ENCODE measurements at regions not wholly inside any gene's neighbourhood (a gene's known extent, or its start where the extent isn't known, plus 50 kb on each side); places are given as distances from the start of the nearest gene placed in this dataset.

DNA sequence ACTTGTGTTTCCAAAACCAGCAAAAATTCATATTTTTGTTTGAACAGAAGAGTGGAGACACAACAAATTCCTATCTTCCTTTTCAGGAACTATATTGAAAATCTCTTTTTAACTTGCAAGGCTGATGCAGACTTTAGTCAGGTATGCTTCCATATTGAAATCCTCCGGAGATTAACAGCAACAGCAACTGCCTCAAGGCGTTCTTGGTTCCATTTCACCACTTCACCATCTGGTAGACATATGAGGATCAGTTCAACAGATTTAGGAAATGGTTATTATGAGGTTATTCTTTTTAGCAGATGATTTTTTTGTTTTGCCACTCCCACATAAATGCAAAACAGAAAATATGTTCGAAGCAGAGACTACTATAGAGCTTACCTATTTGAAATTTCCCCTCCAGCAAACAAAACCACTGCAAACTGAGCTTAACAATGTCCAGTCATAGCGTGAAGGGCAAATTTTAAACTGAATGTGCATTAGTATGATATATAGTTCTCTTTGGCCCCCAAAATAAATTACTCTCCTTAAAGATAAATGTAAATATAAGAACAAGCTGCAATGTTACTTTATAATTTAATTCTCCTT, 520.5 kb upstream of the ADGRB3 start:
- DNase-seq (no peak), ATAC-seq (no peak)
- Histone ChIP-seq H3K4me1 (no peaks in the 10 kb centered on the region), H3K9me3 (no peaks in the 10 kb centered on the region), H3K36me3 (ENCODE audit: insufficient read depth in 1 of 2, low read depth in 1 of 2) (no peaks in the 10 kb centered on the region), H3K4me3 (no peak overlapping the region), H3K27me3 (ENCODE audit: insufficient read depth in 3 of 3, low read length in 2 of 3) (no peaks in the 10 kb centered on the region), H3K27ac (no peak overlapping the region)
- WGBS, 3 donors = 70 to 74% (median 71%) methylated on average over 4 of the region's 4 CpGs
- TF ChIP-seq, protein P1, sequence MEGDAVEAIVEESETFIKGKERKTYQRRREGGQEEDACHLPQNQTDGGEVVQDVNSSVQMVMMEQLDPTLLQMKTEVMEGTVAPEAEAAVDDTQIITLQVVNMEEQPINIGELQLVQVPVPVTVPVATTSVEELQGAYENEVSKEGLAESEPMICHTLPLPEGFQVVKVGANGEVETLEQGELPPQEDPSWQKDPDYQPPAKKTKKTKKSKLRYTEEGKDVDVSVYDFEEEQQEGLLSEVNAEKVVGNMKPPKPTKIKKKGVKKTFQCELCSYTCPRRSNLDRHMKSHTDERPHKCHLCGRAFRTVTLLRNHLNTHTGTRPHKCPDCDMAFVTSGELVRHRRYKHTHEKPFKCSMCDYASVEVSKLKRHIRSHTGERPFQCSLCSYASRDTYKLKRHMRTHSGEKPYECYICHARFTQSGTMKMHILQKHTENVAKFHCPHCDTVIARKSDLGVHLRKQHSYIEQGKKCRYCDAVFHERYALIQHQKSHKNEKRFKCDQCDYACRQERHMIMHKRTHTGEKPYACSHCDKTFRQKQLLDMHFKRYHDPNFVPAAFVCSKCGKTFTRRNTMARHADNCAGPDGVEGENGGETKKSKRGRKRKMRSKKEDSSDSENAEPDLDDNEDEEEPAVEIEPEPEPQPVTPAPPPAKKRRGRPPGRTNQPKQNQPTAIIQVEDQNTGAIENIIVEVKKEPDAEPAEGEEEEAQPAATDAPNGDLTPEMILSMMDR (IDR thresholded peaks at IDR 0.05) = no peak
- intact Hi-C loops (cut with DNase I) = no loop called here

DNA sequence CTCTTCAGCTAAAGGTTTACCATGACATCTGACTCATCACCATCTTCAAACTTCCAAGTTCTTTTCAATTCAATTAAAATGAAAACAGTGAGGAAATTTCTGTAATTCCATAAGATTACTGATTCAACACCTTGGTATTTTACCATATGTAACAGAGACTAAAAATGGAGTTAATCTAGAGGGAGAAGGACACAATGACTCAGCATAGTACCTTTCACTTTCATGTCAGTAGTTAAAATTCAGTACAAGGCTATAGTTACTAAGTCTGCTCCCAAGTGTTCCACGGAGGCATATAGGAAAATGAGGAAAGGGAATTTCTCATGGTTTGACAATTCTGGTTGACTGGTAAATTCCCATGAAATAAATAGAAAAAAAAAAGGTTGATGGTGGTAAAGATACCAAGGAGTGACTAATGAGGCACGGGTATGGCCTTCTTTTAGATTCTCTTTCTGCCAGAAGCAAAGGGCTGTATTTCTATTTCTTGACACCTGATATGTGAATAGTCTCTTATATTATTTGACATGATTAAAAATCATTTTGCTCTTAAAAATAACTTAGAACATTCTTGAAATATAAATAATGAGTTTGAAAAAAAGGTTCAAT, 526.7 kb upstream of the ADGRB3 start:
- H3K4me1 ChIP-seq = no peaks in the 10 kb centered on the region
- no peaks in the 10 kb centered on the region for H3K36me3 ChIP-seq (ENCODE audit: insufficient read depth in 1 of 2, low read depth in 1 of 2)
- DNase-seq (no peak), ATAC-seq (no peak)
- 64 to 72% (median 67%) methylated on average over 2 of the region's 2 CpGs for WGBS, 3 donors
- TF ChIP-seq, protein P1 (IDR thresholded peaks at IDR 0.05) = no peak
- no peaks in the 10 kb centered on the region for H3K27me3 ChIP-seq (ENCODE audit: insufficient read depth in 3 of 3, low read length in 2 of 3)
- intact Hi-C loops (cut with DNase I) = no loop called here
- H3K4me3 ChIP-seq = no peak overlapping the region
- no peaks in the 10 kb centered on the region for H3K9me3 ChIP-seq
- H3K27ac ChIP-seq = no peak overlapping the region

DNA sequence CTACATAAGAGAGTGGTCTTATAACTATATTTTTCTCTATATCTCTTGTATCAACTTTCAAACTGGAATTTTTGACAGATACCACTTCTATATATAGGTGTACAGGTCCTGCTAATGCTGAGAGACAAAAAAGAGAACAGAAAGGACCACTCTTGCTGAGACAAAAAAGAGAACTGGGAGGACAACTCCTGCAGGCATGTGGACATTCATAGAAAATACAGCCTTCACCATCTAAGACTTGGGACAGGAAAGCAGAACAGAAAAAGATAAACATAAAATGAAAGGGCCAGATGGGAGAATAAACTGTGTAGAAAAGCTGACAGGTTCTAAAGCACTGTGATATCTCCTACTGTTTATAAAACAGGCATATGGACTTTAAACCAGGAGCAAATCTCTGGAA, 541.0 kb upstream of the ADGRB3 start:
- Histone ChIP-seq H3K4me1 (no peaks in the 10 kb centered on the region), H3K27me3 (ENCODE audit: insufficient read depth in 3 of 3, low read length in 2 of 3) (no peaks in the 10 kb centered on the region), H3K9me3 (no peaks in the 10 kb centered on the region), H3K4me3 (no peak overlapping the region), H3K36me3 (ENCODE audit: insufficient read depth in 1 of 2, low read depth in 1 of 2) (no peaks in the 10 kb centered on the region), H3K27ac (no peak overlapping the region)
- DNase-seq = no peak
- intact Hi-C loops (cut with DNase I) = no loop called here
- ATAC-seq = no peak
- TF ChIP-seq, protein P1 (IDR thresholded peaks at IDR 0.05) = no peak

DNA sequence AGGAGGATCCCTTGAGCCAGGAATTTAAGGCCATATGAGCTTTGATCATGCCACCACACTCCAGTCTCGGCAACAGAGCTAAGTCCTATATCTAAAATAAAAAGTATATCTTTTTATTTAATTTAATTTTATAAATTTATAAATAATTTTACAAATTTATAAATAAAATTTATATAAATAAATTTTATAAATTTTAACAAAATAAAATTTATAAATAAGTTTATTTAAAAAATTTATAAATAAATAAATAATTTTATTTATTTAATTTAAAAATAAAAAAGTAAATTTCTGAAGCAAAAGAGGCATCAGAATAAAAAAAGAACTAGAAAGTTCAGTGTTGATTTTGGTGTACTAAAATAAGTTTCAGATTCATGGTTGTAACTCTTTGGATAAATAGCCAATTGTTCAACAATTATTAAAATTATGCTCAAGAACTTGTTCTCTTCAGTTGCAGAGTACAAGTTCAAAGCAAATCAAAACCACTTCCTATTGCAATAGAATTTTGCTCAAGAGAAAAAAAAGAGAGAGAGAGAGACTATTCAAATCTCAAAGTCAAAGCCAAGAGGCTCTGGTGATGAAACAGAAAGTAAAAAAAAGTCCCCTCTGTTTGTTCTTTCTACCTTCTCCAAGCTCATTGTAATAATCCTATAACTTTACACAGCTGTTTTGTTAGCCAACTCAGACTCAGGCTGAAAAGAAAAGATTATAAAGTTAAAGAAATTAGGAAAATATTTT, 547.5 kb upstream of the ADGRB3 start:
- DNase-seq (no peak), ATAC-seq (no peak)
- H3K27ac ChIP-seq = no peak overlapping the region
- intact Hi-C loops (cut with DNase I) = no loop called here
- H3K36me3 ChIP-seq (ENCODE audit: insufficient read depth in 1 of 2, low read depth in 1 of 2) = no peaks in the 10 kb centered on the region
- H3K9me3 ChIP-seq = no peaks in the 10 kb centered on the region
- no peaks in the 10 kb centered on the region for H3K27me3 ChIP-seq (ENCODE audit: insufficient read depth in 3 of 3, low read length in 2 of 3)
- no peaks in the 10 kb centered on the region for H3K4me1 ChIP-seq
- no peak overlapping the region for H3K4me3 ChIP-seq
- WGBS, 3 donors = 81 to 86% (median 84%) methylated on average over 1 of the region's 1 CpG
- TF ChIP-seq, protein P1 (IDR thresholded peaks at IDR 0.05) = no peak
